ENCODE measurements at regions not wholly inside any gene's neighbourhood (a gene's known extent, or its start where the extent isn't known, plus 50 kb on each side); places are given as distances from the start of the nearest gene placed in this dataset.

GRCh38 chr20:39109933-39110818 lies 148.0 kb downstream of the DHX35 start:
- DNase-seq: no peak

GRCh38 chr20:39108746-39109145 lies 146.6 kb downstream of the DHX35 start:
- no peak for DNase-seq

- no peak for DNase-seq
Measured at GRCh38 chr20:39107741-39108140, 145.6 kb downstream of the DHX35 start.

GRCh38 chr20:39106791-39107190 lies 144.6 kb downstream of the DHX35 start:
- no peak for DNase-seq

GRCh38 chr20:39105551-39105950 lies 143.4 kb downstream of the DHX35 start:
- DNase-seq: no peak

- no peak for DNase-seq
Measured at GRCh38 chr20:39103732-39104131, 141.6 kb downstream of the DHX35 start.

GRCh38 chr20:39103305-39103704 lies 141.2 kb downstream of the DHX35 start:
- no peak for DNase-seq

GRCh38 chr20:39101895-39102294 lies 139.8 kb downstream of the DHX35 start:
- no peak for DNase-seq

GRCh38 chr20:39100691-39101090 lies 138.5 kb downstream of the DHX35 start:
- no peak for DNase-seq

- no peak for DNase-seq
Measured at GRCh38 chr20:39097889-39098288, 135.7 kb downstream of the DHX35 start.

GRCh38 chr20:39095870-39096269 lies 133.7 kb downstream of the DHX35 start:
- no peak for DNase-seq

GRCh38 chr20:39094391-39094790 lies 132.2 kb downstream of the DHX35 start:
- DNase-seq: no peak

- no peak for DNase-seq
Measured at GRCh38 chr20:39092733-39093410, 130.7 kb downstream of the DHX35 start.

- no peak for DNase-seq
Measured at GRCh38 chr20:39090906-39091305, 128.8 kb downstream of the DHX35 start.

GRCh38 chr20:39089797-39090196 lies 127.7 kb downstream of the DHX35 start:
- DNase-seq: no peak
